Keratinocyte (primary cell): ENCODE measurements at regions not wholly inside any gene's neighbourhood (a gene's known extent, or its start where the extent isn't known, plus 50 kb on each side); places are given as distances from the start of the nearest gene placed in this dataset.

Experiments
- CTCF ChIP-seq, 3 experiments: IDR thresholded peaks in 1 of 3; conservative IDR thresholded peaks in 1 of 3; optimal IDR thresholded peaks in 1 of 3; 2 replicates in 2 of 3; 3 replicates in 1 of 3; pipeline versions ENCODE3 to v1.5.1; 2011; ENCODE audit warnings: low read length in 3 of 3, mild to moderate bottlenecking in 3 of 3, moderate library complexity in 2 of 3, control low read depth in 1 of 3, inconsistent platforms in 1 of 3; ENCODE audit not compliant: insufficient read depth in 2 of 3; ENCODE audit errors: extremely low read depth in 1 of 3
- EZH2 ChIP-seq: IDR thresholded peaks from one replicate; pipeline ENCODE4 v1.6.1; 2012; ENCODE audit warnings: inconsistent platforms, mild to moderate bottlenecking, low read length, moderate library complexity

DNA sequence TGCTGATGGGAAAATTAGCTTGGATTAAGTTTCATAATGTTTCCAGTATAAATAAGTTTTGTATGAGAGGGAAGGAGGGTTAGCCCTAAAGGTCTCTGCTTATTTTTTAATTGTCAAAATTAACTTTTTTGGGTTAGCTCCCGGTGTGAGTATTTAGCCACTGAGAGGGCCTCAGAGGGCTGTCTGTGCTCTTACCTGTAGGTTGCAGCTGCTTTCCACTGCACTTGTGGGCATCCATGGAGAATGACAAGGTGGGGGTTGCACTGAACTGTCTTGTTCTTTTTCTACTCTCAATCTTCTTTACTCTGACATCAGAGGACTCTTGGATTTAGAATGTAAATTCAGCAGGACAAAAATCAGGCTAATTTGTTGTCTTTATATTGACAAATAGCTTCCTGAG is 81.4 kb downstream of the CD164 start:
- TF ChIP-seq CTCF (optimal IDR thresholded peaks at IDR 0.05 in 1 of 3, IDR thresholded peaks at IDR 0.05 in 1 of 3, conservative IDR thresholded peaks at IDR 0.05 in 1 of 3; ENCODE audit: extremely low read depth in 1 of 3, insufficient read depth in 2 of 3, low read length in 3 of 3) (no peak), EZH2 (no peak)
